Epidermal melanocyte (primary cell): ENCODE measurements at regions not wholly inside any gene's neighbourhood (a gene's known extent, or its start where the extent isn't known, plus 50 kb on each side); places are given as distances from the start of the nearest gene placed in this dataset.

ENCODE experiments used
- DNase-seq: peaks from one replicate; pipeline ENCODE4 v3.0.0; 2011; ENCODE audit warnings: low spot score; ENCODE audit not compliant: insufficient read length

GRCh38 chr5:105945203-105945972, 1725.3 kb downstream of the EFNA5 start:
- no peak for DNase-seq

GRCh38 chr5:105940181-105940580, 1730.6 kb downstream of the EFNA5 start:
- no peak for DNase-seq

DNA sequence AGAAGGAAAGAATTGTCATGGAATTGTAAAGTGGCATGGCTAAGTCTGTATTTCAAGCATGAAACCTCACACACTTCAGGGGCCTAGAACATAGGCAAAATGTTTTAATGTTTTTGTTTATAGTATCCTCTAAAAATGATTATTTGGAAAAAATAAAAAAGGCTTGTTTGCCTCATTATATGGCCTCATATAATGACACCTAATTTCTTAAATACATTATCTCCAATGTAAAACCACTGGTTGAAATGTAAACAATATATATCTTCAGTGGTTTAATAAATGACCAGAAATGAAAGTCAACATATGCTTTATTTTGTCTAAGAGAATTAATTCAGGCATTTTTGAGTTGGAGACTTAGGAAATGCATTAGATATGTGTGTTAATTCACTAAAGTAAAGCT, 1736.6 kb downstream of the EFNA5 start:
- DNase-seq = no peak

- DNase-seq = no peak
These were observed 1738.8 kb downstream of the EFNA5 start for GRCh38 chr5:105931881-105932421.

GRCh38 chr5:105929858-105930257, 1740.9 kb downstream of the EFNA5 start:
- DNase-seq = no peak

- no peak for DNase-seq
These were observed 1746.4 kb downstream of the EFNA5 start for GRCh38 chr5:105924366-105924765.

DNA sequence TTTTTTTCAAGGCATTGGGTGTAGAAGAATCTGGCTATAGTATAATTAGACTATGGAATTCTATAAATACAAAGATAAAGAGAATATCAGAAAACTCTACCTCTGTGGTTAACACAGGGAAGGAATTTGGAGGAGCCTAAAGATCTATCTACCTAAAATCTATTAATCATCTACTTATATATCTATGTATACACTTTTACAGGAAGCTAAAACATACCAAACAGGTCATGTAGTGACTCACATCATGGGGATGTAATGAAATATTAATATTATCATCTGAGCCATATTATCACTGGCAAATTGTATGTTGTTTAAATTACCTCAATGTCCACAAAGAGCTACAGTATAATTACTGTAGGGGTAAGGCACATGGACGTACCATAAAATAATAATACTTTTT, 1748.2 kb downstream of the EFNA5 start:
- DNase-seq = no peak

DNA sequence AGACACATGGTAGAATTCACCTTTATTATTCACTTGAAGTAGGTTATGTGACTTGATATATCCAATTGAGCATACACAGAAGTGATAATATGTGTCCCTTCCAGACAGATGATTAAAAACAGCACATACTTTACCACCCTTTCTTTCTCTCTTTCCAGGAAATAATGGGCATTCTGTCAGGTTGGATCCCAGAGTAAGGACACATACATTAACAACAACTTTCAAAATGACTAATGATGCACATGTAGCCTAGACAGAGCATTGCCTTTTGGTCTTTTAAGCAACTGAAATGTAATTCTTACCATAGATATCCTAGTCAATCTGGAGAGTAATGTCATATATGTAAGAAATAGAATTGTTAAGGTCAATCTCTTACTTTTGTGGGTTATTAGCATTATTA, 1748.7 kb downstream of the EFNA5 start:
- no peak for DNase-seq

GRCh38 chr5:105917189-105917588, 1753.5 kb downstream of the EFNA5 start:
- no peak for DNase-seq

DNA sequence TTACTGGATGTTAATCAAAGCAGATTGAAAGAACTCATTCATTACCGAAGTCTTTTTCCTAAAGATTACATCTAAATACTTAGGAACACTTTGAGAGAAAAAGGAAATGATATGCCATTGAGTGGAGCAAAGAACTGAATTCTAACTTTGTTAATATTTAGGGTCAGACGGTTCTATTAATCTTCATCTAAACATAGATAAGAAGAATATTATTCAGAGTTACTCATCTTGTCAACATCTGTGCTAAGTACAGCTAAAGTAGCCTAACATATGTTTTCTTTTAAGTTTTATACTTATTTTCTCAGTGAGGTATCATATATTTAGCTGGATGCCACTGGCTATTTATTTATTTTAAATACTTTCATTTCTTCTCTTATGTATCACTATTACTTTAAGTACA, 1763.7 kb downstream of the EFNA5 start:
- no peak for DNase-seq

GRCh38 chr5:105905392-105905791, 1765.3 kb downstream of the EFNA5 start:
- DNase-seq = no peak

DNA sequence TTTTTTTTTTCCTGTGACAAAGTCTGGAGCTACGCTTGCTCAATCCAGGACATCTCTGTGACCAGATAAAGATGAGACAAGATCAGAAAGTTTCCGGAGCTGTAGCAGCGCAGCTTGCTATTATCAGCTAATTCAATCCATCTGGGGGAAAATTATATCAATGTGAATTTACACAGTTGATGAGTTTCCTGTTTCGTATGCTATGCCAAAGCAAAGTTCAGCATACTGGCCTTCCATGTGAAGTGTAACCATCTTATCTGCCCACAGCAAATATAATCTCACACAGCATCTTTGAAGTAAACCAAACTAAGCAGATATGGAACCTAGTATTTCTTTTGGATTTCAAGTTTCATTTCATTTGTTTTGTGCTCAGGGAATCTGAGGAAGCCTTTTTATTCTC, 1767.7 kb downstream of the EFNA5 start:
- DNase-seq = no peak

DNA sequence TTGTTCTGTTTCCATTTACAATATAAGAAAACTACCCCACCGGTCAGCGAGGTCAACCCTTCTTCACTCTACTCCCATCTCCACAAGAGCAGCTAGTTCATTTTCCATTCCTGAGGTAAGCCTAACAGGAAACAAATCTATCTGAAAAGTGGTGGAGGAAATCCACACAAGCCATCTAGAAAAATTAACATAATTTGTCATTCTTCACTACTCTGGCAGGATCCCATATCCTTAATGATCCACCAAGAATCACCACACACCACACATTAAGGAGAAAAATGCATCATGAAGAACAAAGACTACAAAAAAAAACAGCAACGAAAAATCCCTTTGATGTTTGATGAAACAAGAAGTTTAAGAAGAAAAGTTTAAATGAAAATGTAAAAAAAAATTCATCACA, 1771.0 kb downstream of the EFNA5 start:
- DNase-seq = no peak

GRCh38 chr5:105898183-105898582, 1772.6 kb downstream of the EFNA5 start:
- DNase-seq = no peak

GRCh38 chr5:105885266-105885665, 1785.5 kb downstream of the EFNA5 start:
- DNase-seq = no peak

GRCh38 chr5:105882956-105883481, 1787.7 kb downstream of the EFNA5 start:
- no peak for DNase-seq

DNA sequence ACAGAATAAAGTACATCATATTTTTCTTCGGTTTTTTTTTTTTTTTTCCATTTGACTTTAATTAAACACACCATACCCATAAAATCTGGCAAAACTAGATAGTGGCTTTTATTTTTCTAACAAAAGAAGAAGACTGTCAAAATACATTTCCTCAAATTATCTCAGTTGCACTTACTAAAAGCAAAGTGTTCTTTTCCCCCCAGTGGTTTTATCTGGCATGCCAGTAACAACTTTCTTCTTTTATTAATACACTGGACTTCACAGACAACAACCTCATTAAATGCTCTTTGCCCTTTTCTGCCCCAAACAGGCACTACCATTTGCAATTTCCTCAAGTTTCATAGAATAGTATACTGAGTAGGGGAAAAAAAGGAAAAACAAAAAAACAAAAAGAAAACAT, 1792.3 kb downstream of the EFNA5 start:
- no peak for DNase-seq

GRCh38 chr5:105877592-105877991, 1793.1 kb downstream of the EFNA5 start:
- DNase-seq = no peak

DNA sequence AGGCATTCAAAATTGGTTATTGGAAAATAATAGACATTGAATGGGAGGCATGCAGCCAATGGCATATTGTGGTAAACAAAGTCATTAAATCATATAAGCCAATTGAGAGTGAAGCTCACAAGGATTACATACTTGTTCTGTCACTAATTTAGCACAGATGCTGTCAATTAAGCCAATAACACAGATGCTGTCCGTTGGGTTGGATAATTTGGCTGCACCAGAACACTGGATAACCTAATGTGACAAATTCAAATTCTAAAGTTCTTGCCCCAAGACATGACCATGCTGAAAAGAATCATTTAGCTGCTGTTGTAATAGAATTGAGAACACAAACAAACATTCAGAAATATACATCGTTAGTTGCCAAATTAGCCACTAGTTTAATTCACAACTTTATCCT, 1796.4 kb downstream of the EFNA5 start:
- no peak for DNase-seq

GRCh38 chr5:105872569-105873270, 1798.0 kb downstream of the EFNA5 start:
- DNase-seq = no peak

GRCh38 chr5:105868038-105868780, 1802.5 kb downstream of the EFNA5 start:
- DNase-seq = no peak

DNA sequence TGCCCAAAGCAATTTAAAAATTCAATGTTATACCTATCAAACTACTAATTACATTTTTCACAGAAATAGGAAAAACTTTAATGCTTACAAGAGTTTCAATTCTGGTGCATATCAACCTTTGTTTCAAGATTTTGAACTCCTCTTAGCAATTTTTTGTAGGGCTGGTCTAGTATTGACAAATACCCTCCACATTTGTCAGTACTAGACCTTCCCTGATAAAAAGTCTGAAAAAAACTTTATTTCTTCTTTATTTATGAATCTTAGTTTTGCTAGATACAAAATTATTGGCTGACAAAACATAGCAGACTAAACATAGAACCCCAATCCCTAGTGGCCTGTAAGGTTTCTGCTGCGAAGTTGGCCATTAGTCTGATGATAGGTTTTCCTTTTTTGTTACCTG, 1804.9 kb downstream of the EFNA5 start:
- DNase-seq = no peak
